GM21619 (cell line): ENCODE measurements at regions not wholly inside any gene's neighbourhood (a gene's known extent, or its start where the extent isn't known, plus 50 kb on each side); places are given as distances from the start of the nearest gene placed in this dataset.
A peak's percentile ranks its signal among the peaks of the same experiment; 100 is the strongest.
"Not testable (repeated sequence)": the region's sequence is repeated elsewhere in the genome, so short reads cannot be mapped to it uniquely, and the experiment has no call there.

ENCODE experiments used
- ATAC-seq: cut with Tn5 transposase; IDR thresholded peaks from one replicate; pipeline ENCODE4 v1.9.1; 2021; ENCODE audit not compliant: unreplicated experiment

- not testable (repeated sequence) for ATAC-seq
Observed at GRCh38 chr9:42656789-42657188, 473.3 kb downstream of the SPATA31A6 start.

- ATAC-seq = not testable (repeated sequence)
Observed at GRCh38 chr9:42657496-42657895, 474.0 kb downstream of the SPATA31A6 start.

- ATAC-seq = not testable (repeated sequence)
Observed at GRCh38 chr9:42697146-42697545, 513.7 kb downstream of the SPATA31A6 start.

- ATAC-seq = not testable (repeated sequence)
Observed at GRCh38 chr9:42702890-42703289, 519.4 kb downstream of the SPATA31A6 start.

- not testable (repeated sequence) for ATAC-seq
Observed at GRCh38 chr9:42724841-42725835, 541.7 kb downstream of the SPATA31A6 start.

GRCh38 chr9:42743030-42743814 is 559.8 kb downstream of the SPATA31A6 start:
- ATAC-seq = not testable (repeated sequence)

- ATAC-seq = not testable (repeated sequence)
Observed at GRCh38 chr9:42757251-42757650, 573.8 kb downstream of the SPATA31A6 start.

- ATAC-seq = not testable (repeated sequence)
Observed at GRCh38 chr9:42759320-42759719, 575.9 kb downstream of the SPATA31A6 start.

- ATAC-seq = not testable (repeated sequence)
Observed at GRCh38 chr9:42782201-42782600, 598.7 kb downstream of the SPATA31A6 start.

GRCh38 chr9:42792725-42793124 is 609.3 kb downstream of the SPATA31A6 start:
- not testable (repeated sequence) for ATAC-seq

GRCh38 chr9:42798571-42798970 is 615.1 kb downstream of the SPATA31A6 start:
- ATAC-seq = peak; percentile 76

GRCh38 chr9:42802716-42803115 is 619.3 kb downstream of the SPATA31A6 start:
- not testable (repeated sequence) for ATAC-seq

GRCh38 chr9:42806674-42807073 is 623.2 kb downstream of the SPATA31A6 start:
- not testable (repeated sequence) for ATAC-seq

GRCh38 chr9:42821468-42821867 is 638.0 kb downstream of the SPATA31A6 start:
- not testable (repeated sequence) for ATAC-seq

- not testable (repeated sequence) for ATAC-seq
Observed at GRCh38 chr9:42848156-42848555, 664.7 kb downstream of the SPATA31A6 start.

- not testable (repeated sequence) for ATAC-seq
Observed at GRCh38 chr9:42850896-42851693, 667.6 kb downstream of the SPATA31A6 start.

- ATAC-seq = not testable (repeated sequence)
Observed at GRCh38 chr9:42851701-42852100, 668.2 kb downstream of the SPATA31A6 start.

- peak; percentile 97 for ATAC-seq
Observed at GRCh38 chr9:42852133-42852930, 668.9 kb downstream of the SPATA31A6 start.

- not testable (repeated sequence) for ATAC-seq
Observed at GRCh38 chr9:42860133-42860532, 676.7 kb downstream of the SPATA31A6 start.

GRCh38 chr9:42862465-42862864 is 679.0 kb downstream of the SPATA31A6 start:
- ATAC-seq = not testable (repeated sequence)
